BJ (cell line): ENCODE measurements at regions not wholly inside any gene's neighbourhood (a gene's known extent, or its start where the extent isn't known, plus 50 kb on each side); places are given as distances from the start of the nearest gene placed in this dataset.

Experiments
- CTCF ChIA-PET: fragments of 350-600 bp; formaldehyde crosslinking; extraction: SDS; loops from one replicate; lab custom pipeline; 2021; ENCODE audit warnings: antibody characterized with exemption, inconsistent platforms; lab: Yijun Ruan, JAX
- POLR2A ChIA-PET: fragments of 300-600 bp; sonication (Branson Sonifier 250); formaldehyde crosslinking; extraction: SDS; loops from one replicate; lab custom pipeline; 2021; ENCODE audit warnings: antibody characterized with exemption; lab: Charles Lee
- DNase-seq: peaks from one replicate; pipeline ENCODE4 v3.0.0-alpha.2; 2011; ENCODE audit warnings: low read depth
- H3K27me3 ChIP-seq: 2 replicates; pipeline ENCODE4 v1.6.0; 2011; ENCODE audit warnings: low read length; ENCODE audit not compliant: control insufficient read depth, insufficient read depth
- H3K36me3 ChIP-seq: 2 replicates; pipeline ENCODE4 v1.5.1; 2011; ENCODE audit warnings: low read length; ENCODE audit not compliant: control insufficient read depth, insufficient read depth
- H3K4me3 ChIP-seq: 2 replicates; pipeline ENCODE4 v1.5.1; 2011; ENCODE audit warnings: low read depth, mild to moderate bottlenecking, control low read depth, low read length
- CTCF ChIP-seq: IDR thresholded peaks from 2 replicates; pipeline ENCODE4 v1.5.1; 2011; ENCODE audit warnings: low read depth, mild to moderate bottlenecking, control low read depth, inconsistent platforms, low read length, moderate library complexity; ENCODE audit not compliant: insufficient read depth

- DNase-seq: no peak
- CTCF ChIA-PET: no interaction called here
- Histone ChIP-seq H3K27me3 (no peaks in the 10 kb centered on the region), H3K4me3 (no peak overlapping the region), H3K36me3 (no peaks in the 10 kb centered on the region)
- TF ChIP-seq CTCF: no peak
- POLR2A ChIA-PET: no interaction called here
These were observed 84.3 kb downstream of the FZD10 start for GRCh38 chr12:130246560-130246959.

- H3K36me3 ChIP-seq: no peaks in the 10 kb centered on the region
- CTCF ChIA-PET: no interaction called here
- DNase-seq: no peak
- no peak overlapping the region for H3K4me3 ChIP-seq
- H3K27me3 ChIP-seq: no peaks in the 10 kb centered on the region
- no peak for TF ChIP-seq CTCF
- POLR2A ChIA-PET: no interaction called here
These were observed 85.5 kb downstream of the FZD10 start for GRCh38 chr12:130247634-130248237.

DNA sequence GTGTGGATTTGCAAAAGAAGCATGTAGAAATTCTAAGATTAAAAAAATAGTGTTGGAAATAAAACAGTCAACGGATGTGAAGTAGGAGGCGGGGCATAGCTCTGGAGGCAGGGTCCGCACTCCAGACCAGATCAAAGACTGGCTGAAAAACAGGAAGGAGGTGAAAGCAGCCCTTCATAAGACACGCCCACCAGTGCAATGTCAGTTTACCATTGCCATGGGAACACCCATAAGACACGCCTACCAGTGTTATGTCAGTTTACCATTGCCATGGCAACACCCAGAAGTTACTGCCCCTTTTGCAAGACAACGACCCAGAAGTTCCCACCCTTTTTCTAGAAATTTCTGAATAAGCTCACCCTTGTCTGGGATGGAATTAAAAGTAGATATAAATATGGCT is 87.1 kb downstream of the FZD10 start:
- no peaks in the 10 kb centered on the region for H3K36me3 ChIP-seq
- ChIA-PET POLR2A (no interaction called here), CTCF (no interaction called here)
- TF ChIP-seq CTCF: no peak
- no peak for DNase-seq
- no peak overlapping the region for H3K4me3 ChIP-seq
- H3K27me3 ChIP-seq: no peaks in the 10 kb centered on the region

GRCh38 chr12:130251236-130251780 is 86.4 kb upstream of the PIWIL1 start:
- Histone ChIP-seq H3K36me3 (no peaks in the 10 kb centered on the region), H3K4me3 (no peak overlapping the region), H3K27me3 (no peaks in the 10 kb centered on the region)
- TF ChIP-seq CTCF: no peak
- ChIA-PET POLR2A (no interaction called here), CTCF (no interaction called here)
- no peak for DNase-seq

GRCh38 chr12:130253866-130254265 is 83.8 kb upstream of the PIWIL1 start:
- H3K4me3 ChIP-seq: no peak overlapping the region
- no peak for DNase-seq
- no peaks in the 10 kb centered on the region for H3K27me3 ChIP-seq
- POLR2A ChIA-PET: no interaction called here
- CTCF ChIA-PET: no interaction called here
- no peaks in the 10 kb centered on the region for H3K36me3 ChIP-seq
- no peak for TF ChIP-seq CTCF
